NB4 (cell line): ENCODE measurements at regions not wholly inside any gene's neighbourhood (a gene's known extent, or its start where the extent isn't known, plus 50 kb on each side); places are given as distances from the start of the nearest gene placed in this dataset.

Experiments used
- MYC ChIP-seq: IDR thresholded peaks from 2 replicates; pipeline ENCODE4 v1.6.1; 2011; ENCODE audit warnings: low read depth, low read length
- POLR2A ChIP-seq: IDR thresholded peaks from 2 replicates; pipeline ENCODE4 v1.6.1; 2011; ENCODE audit warnings: mild to moderate bottlenecking; ENCODE audit not compliant: insufficient read length; ENCODE audit errors: extremely low read depth
- TF ChIP-seq, protein P1 (sequence below): IDR thresholded peaks from one replicate; pipeline ENCODE4 v1.5.1; 2012; ENCODE audit warnings: low read depth, low read length

DNA sequence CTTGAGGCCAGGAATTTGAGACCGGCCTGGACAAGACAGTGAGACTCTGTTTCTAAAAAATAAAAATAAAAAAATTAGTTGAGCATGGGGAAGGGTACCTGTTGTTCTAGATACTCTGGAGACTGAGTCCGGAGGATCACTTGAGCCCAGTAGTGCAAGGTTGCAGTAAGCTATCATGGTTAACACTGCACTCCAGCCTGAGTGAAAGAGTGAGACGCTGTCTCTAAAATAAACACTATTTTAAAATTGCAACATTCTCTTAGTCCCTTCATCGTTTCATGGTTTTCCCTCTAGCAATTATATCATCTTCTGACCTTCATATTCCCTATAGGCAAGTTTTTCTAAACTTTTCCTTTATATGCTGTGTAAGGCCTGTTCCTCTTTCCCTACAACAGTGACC lies 248.5 kb downstream of the VAPA start:
- TF ChIP-seq, protein P1, sequence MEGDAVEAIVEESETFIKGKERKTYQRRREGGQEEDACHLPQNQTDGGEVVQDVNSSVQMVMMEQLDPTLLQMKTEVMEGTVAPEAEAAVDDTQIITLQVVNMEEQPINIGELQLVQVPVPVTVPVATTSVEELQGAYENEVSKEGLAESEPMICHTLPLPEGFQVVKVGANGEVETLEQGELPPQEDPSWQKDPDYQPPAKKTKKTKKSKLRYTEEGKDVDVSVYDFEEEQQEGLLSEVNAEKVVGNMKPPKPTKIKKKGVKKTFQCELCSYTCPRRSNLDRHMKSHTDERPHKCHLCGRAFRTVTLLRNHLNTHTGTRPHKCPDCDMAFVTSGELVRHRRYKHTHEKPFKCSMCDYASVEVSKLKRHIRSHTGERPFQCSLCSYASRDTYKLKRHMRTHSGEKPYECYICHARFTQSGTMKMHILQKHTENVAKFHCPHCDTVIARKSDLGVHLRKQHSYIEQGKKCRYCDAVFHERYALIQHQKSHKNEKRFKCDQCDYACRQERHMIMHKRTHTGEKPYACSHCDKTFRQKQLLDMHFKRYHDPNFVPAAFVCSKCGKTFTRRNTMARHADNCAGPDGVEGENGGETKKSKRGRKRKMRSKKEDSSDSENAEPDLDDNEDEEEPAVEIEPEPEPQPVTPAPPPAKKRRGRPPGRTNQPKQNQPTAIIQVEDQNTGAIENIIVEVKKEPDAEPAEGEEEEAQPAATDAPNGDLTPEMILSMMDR: no peak
- TF ChIP-seq POLR2A (no peak), MYC (no peak)
